Progenitor cell of endocrine pancreas (in vitro differentiated cells): ENCODE measurements at regions not wholly inside any gene's neighbourhood (a gene's known extent, or its start where the extent isn't known, plus 50 kb on each side); places are given as distances from the start of the nearest gene placed in this dataset.

ENCODE experiments used
- DNase-seq: peaks from one replicate; pipeline ENCODE4 v3.0.0; 2021; ENCODE audit warnings: low spot score; ENCODE audit not compliant: unreplicated experiment
- H3K27ac Mint-ChIP-seq: 2 replicates; pipeline ENCODE4 v1.8.0; 2021; ENCODE audit warnings: mild to moderate bottlenecking, moderate library complexity, mixed read lengths
- H3K27me3 Mint-ChIP-seq: 2 replicates; pipeline ENCODE4 v1.8.0; 2021; ENCODE audit warnings: mixed read lengths
- H3K36me3 Mint-ChIP-seq: 2 replicates; pipeline ENCODE4 v1.8.0; 2022; ENCODE audit warnings: mixed read lengths; ENCODE audit not compliant: insufficient read depth
- H3K4me1 Mint-ChIP-seq: 2 replicates; pipeline ENCODE4 v1.8.0; 2021; ENCODE audit warnings: low read depth, mixed read lengths
- H3K4me3 Mint-ChIP-seq: 2 replicates; pipeline ENCODE4 v1.8.0; 2021; ENCODE audit warnings: low read depth, mild to moderate bottlenecking, moderate library complexity, mixed read lengths
- H3K9me3 Mint-ChIP-seq: 2 replicates; pipeline ENCODE4 v1.8.0; 2021; ENCODE audit warnings: low read depth, mixed read lengths
- CTCF ChIP-seq: fragments of 200-600 bp; sonication (generic); IDR thresholded peaks from one replicate; pipeline ENCODE4 v1.5.0; 2021; ENCODE audit warnings: antibody characterized with exemption, mild to moderate bottlenecking; ENCODE audit not compliant: unreplicated experiment

- no peak overlapping the region for H3K27ac Mint-ChIP-seq
- no peaks in the 10 kb centered on the region for H3K27me3 Mint-ChIP-seq
- no peak for DNase-seq
- no peaks in the 10 kb centered on the region for H3K36me3 Mint-ChIP-seq
- H3K4me1 Mint-ChIP-seq = peaks cover 1% of the 10 kb centered on the region
- TF ChIP-seq CTCF = no peak
- H3K4me3 Mint-ChIP-seq = no peak overlapping the region
- no peaks in the 10 kb centered on the region for H3K9me3 Mint-ChIP-seq
Observed at GRCh38 chr3:80000022-80000421, 232.2 kb upstream of the ROBO1 start.

- H3K9me3 Mint-ChIP-seq = no peaks in the 10 kb centered on the region
- H3K27me3 Mint-ChIP-seq = no peaks in the 10 kb centered on the region
- no peak for TF ChIP-seq CTCF
- H3K36me3 Mint-ChIP-seq = no peaks in the 10 kb centered on the region
- H3K4me3 Mint-ChIP-seq = no peak overlapping the region
- DNase-seq = no peak
- no peak overlapping the region for H3K27ac Mint-ChIP-seq
- peaks cover 3% of the 10 kb centered on the region for H3K4me1 Mint-ChIP-seq
Observed at GRCh38 chr3:79994397-79994796, 226.6 kb upstream of the ROBO1 start.

GRCh38 chr3:79986338-79986737 is 218.5 kb upstream of the ROBO1 start:
- TF ChIP-seq CTCF = no peak
- H3K4me1 Mint-ChIP-seq = peaks cover 1% of the 10 kb centered on the region
- H3K9me3 Mint-ChIP-seq = peaks cover 3% of the 10 kb centered on the region
- no peaks in the 10 kb centered on the region for H3K36me3 Mint-ChIP-seq
- no peak overlapping the region for H3K4me3 Mint-ChIP-seq
- no peaks in the 10 kb centered on the region for H3K27me3 Mint-ChIP-seq
- H3K27ac Mint-ChIP-seq = no peak overlapping the region
- DNase-seq = no peak

- no peak for TF ChIP-seq CTCF
- H3K9me3 Mint-ChIP-seq = peaks cover 3% of the 10 kb centered on the region
- DNase-seq = no peak
- no peaks in the 10 kb centered on the region for H3K27me3 Mint-ChIP-seq
- no peaks in the 10 kb centered on the region for H3K36me3 Mint-ChIP-seq
- no peak overlapping the region for H3K27ac Mint-ChIP-seq
- H3K4me1 Mint-ChIP-seq = peaks cover 1% of the 10 kb centered on the region
- H3K4me3 Mint-ChIP-seq = no peak overlapping the region
Observed at GRCh38 chr3:79985816-79986215, 218.0 kb upstream of the ROBO1 start.

GRCh38 chr3:79983118-79983517 is 215.3 kb upstream of the ROBO1 start:
- no peak for TF ChIP-seq CTCF
- no peaks in the 10 kb centered on the region for H3K27me3 Mint-ChIP-seq
- H3K4me1 Mint-ChIP-seq = peaks cover 1% of the 10 kb centered on the region
- no peak for DNase-seq
- no peaks in the 10 kb centered on the region for H3K9me3 Mint-ChIP-seq
- no peak overlapping the region for H3K4me3 Mint-ChIP-seq
- H3K36me3 Mint-ChIP-seq = no peaks in the 10 kb centered on the region
- H3K27ac Mint-ChIP-seq = no peak overlapping the region
